M059J (cell line): ENCODE measurements at regions not wholly inside any gene's neighbourhood (a gene's known extent, or its start where the extent isn't known, plus 50 kb on each side); places are given as distances from the start of the nearest gene placed in this dataset.

Experiments
- DNase-seq: peaks from one replicate; pipeline ENCODE4 v3.0.0-alpha.2; 2012; ENCODE audit warnings: low read depth

DNA sequence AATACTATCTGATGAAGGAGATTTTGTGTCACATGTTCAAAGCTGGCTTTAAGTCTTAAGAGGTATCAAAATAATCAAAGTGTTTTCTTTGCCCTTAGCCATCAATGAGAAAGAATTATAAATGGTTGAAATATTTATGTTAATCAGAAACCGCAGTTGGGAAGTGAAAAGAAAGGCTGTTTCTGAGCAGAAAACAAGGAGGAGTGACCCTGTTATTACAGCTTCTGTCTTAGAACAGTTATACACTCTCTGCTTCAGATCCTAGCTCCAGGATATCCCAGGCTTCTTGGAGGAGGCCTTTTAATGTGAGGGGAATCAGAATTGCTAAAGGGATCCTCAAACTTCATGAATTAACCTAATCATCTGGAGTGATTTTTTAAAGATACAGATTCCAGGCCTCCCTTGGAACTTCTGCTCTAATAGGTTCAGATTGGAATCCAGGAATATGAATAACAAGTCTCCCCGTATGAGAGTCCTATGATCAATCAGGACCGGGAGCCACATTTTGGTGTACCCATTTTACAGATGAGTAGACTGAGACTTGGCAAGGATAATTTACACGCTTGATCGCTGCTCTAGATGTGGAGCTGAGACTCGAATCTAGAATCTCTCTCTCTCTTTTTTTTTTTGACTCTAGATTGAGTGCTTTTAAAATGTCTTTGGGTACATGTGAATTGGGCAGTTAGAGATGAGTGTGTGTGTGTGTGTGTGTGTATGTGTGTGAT, 50.8 kb upstream of the JAG1 start:
- no peak for DNase-seq

DNA sequence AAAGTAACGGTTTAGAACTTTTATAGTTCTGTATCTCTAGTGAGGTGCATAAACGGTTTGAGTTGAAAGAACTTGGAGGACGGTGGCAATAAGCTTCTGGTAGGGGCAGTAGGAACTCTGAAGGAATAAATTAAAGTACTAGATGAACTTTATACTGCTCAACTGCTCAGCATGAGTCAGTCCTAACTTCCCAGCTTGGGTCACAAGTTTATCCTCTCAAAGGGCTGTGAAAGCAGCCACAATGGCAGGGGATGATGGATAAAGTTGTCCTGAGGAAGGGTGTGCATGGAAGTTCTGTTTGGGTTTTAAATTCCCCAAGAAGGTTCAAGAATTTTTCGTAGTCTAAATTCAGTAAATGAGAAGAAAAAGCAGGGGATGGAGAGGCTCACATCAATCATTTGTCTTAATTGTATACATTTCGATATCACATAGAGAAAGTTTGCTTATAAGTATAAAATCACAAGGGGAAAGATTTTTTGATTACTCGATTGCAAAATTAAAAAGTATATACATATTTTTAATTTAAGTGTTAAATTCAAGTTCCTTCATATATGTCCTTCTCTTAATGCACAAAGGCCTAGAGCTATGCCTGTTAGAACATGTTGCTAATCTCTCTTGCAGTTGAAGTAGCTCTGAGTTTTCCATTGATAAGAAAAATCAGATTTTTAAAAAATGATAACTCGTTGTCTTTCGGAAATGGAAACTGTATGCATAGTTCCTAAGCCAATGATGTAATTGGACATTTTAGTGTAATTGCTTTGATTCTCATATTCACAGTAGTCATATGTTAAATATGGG, 55.3 kb upstream of the JAG1 start:
- DNase-seq, result peak; percentile 67

- no peak for DNase-seq
These were observed 56.0 kb upstream of the JAG1 start for GRCh38 chr20:10729785-10730184.

DNA sequence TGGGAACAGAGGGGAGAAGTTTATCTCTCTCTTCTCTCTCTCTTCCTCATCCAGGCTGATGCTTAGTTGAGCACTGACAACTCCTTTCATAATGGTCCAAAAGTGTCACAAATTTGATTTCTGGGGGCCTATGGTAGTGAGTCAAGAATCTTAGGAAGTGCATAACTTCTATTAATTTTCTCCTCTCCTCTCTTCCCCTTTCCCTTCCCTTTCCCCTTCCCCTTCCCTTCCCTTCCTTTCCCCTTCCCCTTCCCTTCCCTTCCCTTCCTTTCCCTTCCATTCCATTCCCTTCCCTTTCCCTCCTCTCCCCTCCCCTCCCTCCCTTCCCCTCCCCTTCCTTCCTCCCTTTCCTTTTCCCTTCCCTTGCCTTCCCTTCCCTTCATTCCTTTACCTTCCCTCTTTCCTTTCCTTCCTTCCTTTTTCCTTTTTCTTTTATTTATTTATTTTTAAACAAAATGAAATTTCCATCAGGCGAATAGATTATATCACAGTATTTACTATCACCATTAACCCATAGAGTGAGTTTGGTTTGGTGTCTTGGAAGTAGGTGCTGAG, 56.9 kb upstream of the JAG1 start:
- DNase-seq, result no peak

DNA sequence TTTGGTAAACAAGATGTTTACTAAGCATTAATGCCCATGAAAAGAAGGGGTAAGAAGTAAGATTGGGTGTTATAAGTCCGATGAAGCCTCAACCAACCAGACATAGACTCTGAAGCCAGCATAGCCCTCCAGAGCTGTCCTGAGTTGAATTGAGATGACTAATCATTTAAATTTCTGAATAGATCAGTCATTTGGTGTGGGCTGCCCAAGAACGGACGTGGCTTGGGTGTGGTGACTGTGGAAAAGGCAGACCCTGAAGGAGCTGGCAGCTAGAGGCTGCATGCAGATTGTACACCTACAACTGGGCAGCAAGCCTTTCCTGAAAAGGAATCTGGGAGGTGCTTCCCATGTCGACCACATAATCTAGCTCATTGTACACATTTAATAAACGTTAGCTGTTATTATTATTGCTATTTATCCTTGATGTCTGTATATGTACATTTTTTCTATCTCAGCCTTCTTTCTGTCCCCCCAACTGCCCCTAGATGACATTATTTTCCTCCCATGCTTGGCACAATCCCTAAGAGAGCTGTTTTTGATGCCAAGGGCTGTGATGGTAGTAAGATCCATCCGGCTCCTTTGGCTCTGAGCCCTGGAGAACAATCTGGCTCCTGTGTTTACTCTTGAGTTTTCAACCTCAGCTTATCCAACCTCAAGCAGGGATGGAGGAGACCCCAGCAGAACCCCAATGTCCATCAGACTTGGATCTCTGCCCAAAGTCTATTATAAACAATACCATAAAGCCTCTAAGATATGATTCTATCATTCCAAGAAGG, 57.6 kb upstream of the JAG1 start:
- peak; percentile 81 for DNase-seq

DNA sequence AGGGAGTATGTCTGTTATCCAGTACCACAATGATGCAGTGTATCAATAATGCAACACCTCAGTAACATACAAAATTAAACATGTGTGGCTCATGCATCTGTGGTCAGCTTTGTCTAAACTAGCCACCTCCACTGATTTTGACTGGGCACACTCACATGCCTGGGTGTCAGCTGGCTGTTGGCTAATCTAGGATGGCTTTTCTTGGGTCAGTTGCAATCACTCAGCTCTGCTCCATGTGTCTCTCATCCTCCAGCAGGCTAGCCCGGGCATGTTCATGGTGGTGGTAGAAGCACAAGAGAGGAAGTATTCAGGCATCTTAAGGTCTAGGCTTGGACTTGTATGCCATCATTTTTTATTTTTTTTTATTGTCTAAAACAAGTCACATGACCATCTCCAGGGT, 59.3 kb upstream of the JAG1 start:
- DNase-seq, result no peak

GRCh38 chr20:10735195-10735949, 61.6 kb upstream of the JAG1 start:
- DNase-seq, result no peak

- no peak for DNase-seq
These were observed 65.3 kb upstream of the JAG1 start for GRCh38 chr20:10739134-10739533.

DNA sequence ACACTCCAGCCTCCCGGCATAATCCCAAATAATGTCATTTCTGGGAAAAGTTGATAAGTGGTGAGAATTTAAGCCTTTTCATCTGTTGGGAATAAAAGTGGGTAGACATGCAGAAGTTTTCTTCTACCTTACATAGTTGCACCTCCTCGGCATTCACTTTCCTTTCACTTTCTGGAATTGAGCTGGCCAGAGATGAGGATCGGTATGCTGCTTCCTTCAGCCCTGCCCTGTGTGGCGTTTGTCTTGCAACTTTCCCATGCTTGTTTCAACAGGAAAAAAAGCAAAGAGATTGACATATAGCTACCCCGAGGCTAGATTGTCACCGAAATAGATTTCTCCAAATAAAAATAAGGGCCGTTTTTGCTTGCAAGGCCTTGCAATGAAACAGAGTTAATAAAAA, 65.8 kb upstream of the JAG1 start:
- DNase-seq, result no peak

- DNase-seq, result no peak
These were observed 67.3 kb upstream of the JAG1 start for GRCh38 chr20:10741060-10741459.

DNA sequence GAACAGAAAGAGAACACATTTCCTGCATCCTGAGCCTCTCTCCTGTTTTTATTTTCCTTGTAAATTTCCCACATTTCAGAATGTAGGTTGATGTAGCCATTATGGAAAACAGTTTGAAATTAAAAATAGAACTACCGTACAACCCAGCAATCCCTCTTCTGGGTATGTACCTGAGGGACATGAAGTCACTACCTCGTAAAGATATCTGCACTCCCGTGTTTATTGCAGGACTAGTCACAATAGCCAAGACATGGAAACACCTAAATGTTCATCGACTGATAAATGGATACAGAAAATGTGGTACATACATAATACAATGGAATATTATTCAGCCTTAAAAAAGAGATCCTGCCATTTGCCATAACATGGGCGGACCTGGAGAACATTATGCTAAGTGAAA, 72.0 kb upstream of the JAG1 start:
- no peak for DNase-seq

DNA sequence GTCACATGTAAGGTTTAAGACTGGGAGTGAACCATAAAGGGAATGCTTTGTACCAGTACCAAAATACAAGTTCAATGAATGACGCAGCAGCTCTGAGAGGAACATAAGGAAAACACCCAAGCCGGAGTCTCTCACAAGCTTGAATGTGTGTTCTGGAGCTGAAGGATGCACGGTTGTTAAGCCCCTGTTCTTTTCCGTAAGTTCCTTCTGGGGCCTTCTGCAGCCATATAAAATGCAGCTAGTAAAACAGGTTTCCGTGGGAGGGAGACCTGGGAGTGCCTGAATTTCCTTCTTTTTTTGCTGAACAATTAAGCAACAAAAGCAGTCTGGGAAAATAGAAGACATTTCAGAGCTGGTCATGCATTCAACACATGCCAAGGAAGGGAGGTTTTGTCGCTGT, 73.2 kb upstream of the JAG1 start:
- DNase-seq, result no peak

GRCh38 chr20:10749084-10749483, 75.3 kb upstream of the JAG1 start:
- DNase-seq, result no peak

DNA sequence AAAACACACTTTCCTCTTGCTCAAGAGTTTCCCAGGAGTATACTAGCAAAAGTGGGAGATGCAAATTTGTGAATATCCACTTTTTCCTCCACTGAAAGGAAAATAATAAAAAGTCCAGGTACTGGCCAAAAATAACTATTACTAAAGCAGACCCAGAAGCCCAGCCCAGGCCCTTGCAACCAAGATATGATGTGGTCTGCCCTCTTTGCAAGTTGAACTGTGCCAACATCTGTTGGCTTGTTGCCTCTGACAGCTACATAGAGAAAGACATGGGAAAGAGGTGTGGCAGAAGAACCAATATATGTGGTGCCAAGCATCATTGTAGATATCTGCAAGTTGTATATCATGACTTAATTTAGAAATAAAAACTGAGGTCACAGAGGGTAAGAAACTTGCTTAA, 78.4 kb upstream of the JAG1 start:
- no peak for DNase-seq

GRCh38 chr20:10754824-10755223, 81.0 kb upstream of the JAG1 start:
- DNase-seq, result no peak

- peak; percentile 78 for DNase-seq
These were observed 84.6 kb upstream of the JAG1 start for GRCh38 chr20:10758446-10758845.

DNA sequence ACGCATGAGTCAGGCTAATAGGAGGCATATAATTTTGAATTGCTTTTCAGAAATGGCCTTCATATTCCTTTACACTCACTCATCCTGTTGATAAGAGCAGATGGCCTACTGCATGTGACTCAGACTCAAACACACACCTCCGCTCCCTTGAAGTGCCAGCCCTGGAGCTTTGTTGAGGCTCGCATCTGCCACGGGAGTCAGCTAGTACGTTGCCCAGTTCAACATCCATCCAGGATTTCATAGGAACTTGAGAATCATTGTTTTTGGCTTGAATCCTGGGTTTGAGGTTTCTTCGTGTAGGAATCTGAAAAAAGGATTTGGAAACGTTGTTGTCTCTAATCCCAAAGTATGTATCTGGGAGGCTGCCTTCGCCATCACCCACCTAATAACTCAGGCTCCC, 87.4 kb upstream of the JAG1 start:
- peak; percentile 83 for DNase-seq

GRCh38 chr20:10761786-10762185, 88.0 kb upstream of the JAG1 start:
- DNase-seq, result peak; percentile 88

GRCh38 chr20:10762216-10762615, 88.4 kb upstream of the JAG1 start:
- DNase-seq, result no peak

DNA sequence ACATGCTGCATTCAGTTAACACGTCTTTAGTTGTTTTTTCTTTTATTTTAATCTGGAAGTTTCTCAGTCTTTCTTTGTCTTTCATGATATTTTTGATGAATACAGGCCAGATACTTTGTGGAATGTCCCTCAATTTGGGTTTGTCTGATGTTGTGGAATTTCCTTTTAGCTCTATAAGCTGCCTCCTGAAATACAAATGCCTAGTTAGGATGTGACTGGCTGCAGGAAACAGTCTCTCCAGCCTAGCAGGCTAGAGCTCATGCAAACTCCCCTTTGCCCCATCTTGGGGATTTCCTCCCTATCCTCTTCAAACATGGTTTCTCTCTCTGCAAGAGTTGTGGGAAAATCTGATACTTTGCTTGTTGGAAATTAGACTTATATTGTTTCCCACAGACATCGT, 89.3 kb upstream of the JAG1 start:
- peak; percentile 6 for DNase-seq

GRCh38 chr20:10769700-10770099, 95.9 kb upstream of the JAG1 start:
- no peak for DNase-seq

DNA sequence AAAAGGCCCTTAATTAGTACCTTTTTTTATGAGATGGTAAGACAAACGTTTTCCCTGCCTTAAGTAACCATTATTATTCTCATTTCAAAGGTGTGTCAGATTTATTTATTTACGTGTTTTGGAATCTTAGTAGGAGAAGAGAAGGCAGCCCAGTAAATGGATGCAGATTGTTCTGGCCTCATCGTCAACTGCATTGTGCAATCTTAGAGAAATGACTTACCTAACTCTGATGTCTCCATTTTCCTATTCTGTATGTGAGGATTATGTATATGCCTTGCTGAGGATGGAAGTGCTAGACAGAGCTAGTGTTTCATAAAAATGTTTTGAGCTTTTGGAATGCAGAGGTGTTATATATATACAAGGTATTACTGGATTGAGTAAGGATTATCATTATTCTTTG, 97.0 kb upstream of the JAG1 start:
- DNase-seq, result no peak
